HG02588 (cell line): ENCODE measurements at regions not wholly inside any gene's neighbourhood (a gene's known extent, or its start where the extent isn't known, plus 50 kb on each side); places are given as distances from the start of the nearest gene placed in this dataset.
"Not testable (repeated sequence)": the region's sequence is repeated elsewhere in the genome, so short reads cannot be mapped to it uniquely, and the experiment has no call there.

Experiments used
- ATAC-seq: cut with Tn5 transposase; IDR thresholded peaks from one replicate; pipeline ENCODE4 v1.9.1; 2021; ENCODE audit warnings: mild to moderate bottlenecking, moderate library complexity; ENCODE audit not compliant: unreplicated experiment

- no peak for ATAC-seq
Observed at GRCh38 chr20:56914532-56914931, 285.4 kb downstream of the TFAP2C start.

GRCh38 chr20:56916345-56916622 lies 287.2 kb downstream of the TFAP2C start:
- no peak for ATAC-seq

- ATAC-seq, result not testable (repeated sequence)
Observed at GRCh38 chr20:56920041-56920440, 290.9 kb downstream of the TFAP2C start.

- no peak for ATAC-seq
Observed at GRCh38 chr20:56922497-56922896, 293.4 kb downstream of the TFAP2C start.

GRCh38 chr20:56924292-56925081 lies 295.4 kb downstream of the TFAP2C start:
- no peak for ATAC-seq

- no peak for ATAC-seq
Observed at GRCh38 chr20:56925082-56925830, 296.1 kb downstream of the TFAP2C start.

- ATAC-seq, result no peak
Observed at GRCh38 chr20:56925831-56926170, 296.7 kb downstream of the TFAP2C start.

GRCh38 chr20:56926501-56926900 lies 297.4 kb downstream of the TFAP2C start:
- no peak for ATAC-seq

- ATAC-seq, result no peak
Observed at GRCh38 chr20:56927127-56927526, 298.0 kb downstream of the TFAP2C start.

GRCh38 chr20:56928007-56928406 lies 298.9 kb downstream of the TFAP2C start:
- ATAC-seq, result no peak

- ATAC-seq, result no peak
Observed at GRCh38 chr20:56929606-56930005, 300.5 kb downstream of the TFAP2C start.

- no peak for ATAC-seq
Observed at GRCh38 chr20:56930876-56931275, 301.8 kb downstream of the TFAP2C start.

- no peak for ATAC-seq
Observed at GRCh38 chr20:56932575-56933330, 303.6 kb downstream of the TFAP2C start.

GRCh38 chr20:56933331-56933698 lies 304.2 kb downstream of the TFAP2C start:
- ATAC-seq, result no peak

GRCh38 chr20:56934888-56935287 lies 305.8 kb downstream of the TFAP2C start:
- ATAC-seq, result no peak

GRCh38 chr20:56940466-56940865 lies 311.4 kb downstream of the TFAP2C start:
- no peak for ATAC-seq

GRCh38 chr20:56941101-56941686 lies 312.1 kb downstream of the TFAP2C start:
- ATAC-seq, result no peak

- no peak for ATAC-seq
Observed at GRCh38 chr20:56943946-56944945, 315.1 kb downstream of the TFAP2C start.

- no peak for ATAC-seq
Observed at GRCh38 chr20:56945057-56945456, 316.0 kb downstream of the TFAP2C start.

GRCh38 chr20:56945901-56946300 lies 316.8 kb downstream of the TFAP2C start:
- no peak for ATAC-seq
